ENCODE measurements at regions not wholly inside any gene's neighbourhood (a gene's known extent, or its start where the extent isn't known, plus 50 kb on each side); places are given as distances from the start of the nearest gene placed in this dataset.

GRCh38 chr5:135218486-135218755 is 180.6 kb downstream of the MACROH2A1 start:
- DNase-seq (ENCODE audit: low read depth) = no peak

- no peak for DNase-seq (ENCODE audit: low read depth)
These were observed 181.2 kb downstream of the MACROH2A1 start for GRCh38 chr5:135217669-135218485.

- no peak for DNase-seq (ENCODE audit: low read depth)
These were observed 182.3 kb downstream of the MACROH2A1 start for GRCh38 chr5:135216471-135217343.

DNA sequence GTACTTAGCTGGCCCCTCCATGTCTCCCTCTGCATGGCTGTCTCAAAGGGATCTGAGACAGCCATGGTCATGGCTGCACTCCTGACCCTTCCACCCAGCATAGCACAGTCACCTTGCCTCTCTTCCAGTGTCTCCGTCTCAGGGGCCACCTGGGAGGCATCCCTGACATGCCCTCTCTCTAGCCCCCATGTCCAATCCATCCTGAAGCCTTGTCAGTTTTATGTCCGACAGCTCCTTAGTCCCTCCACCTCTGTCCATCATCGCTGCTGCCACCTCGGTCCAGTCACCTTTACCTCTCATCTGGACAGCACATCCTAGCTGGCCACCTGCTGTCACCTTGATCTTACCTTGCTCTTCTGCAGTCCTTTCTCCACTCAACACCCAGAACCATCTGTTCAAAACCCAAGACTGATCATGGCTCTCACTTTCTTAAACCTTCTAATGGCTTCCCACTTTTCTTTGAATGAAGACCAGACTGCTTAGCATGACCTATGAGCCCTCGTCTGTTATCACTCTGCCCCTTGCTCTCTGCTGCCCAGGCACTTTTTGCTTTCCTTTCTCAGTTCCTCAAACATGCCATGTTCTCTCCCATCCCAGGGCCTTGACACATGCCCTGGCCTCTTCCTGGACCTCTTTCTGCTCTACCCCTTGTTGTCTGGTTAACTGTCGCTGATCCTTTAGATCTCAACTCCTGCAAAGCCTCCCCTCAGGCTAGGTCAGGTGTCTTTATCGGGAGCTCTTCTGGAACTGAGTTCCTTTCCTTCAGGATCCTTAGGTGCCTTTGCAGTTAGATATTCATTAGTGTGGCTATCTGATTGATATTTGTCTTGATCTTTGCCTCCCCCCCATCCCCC is 181.8 kb upstream of the PITX1 start:
- no peak for DNase-seq (ENCODE audit: low read depth)

DNA sequence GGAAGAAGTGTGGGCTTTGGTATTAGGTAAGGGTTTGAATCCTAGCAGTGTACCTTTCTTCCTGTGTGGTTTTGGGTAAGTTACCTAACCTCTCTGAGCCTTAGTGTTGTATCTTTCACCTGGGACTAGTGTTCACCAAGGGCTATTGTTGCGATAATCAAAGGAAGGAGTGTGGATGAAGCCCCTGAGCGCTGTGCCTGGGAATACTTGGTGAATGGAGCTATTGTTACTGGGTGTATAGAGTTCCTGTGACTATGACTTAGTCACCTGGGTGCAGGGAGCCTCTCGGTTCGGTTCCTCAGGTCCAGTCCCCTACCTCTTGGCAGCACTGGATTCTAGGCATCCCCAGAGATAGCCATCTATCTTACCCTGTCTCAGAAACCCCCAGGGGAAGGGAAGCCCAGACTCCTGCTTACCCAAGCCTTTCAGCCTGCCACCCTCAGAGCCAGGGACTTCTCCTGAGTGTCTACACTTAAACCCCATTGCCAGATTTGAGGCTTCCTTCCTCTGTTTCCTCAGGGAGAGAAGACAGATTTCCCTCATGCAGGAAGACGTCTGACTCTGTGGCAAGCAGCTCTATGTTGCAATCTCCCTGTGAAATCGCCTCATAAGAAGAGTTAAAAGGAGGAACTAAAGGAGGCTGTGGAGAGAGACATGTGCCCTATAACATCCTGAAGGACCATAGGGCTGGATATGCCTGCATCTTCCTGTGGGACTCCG is 181.0 kb upstream of the PITX1 start:
- peak; percentile 38 for DNase-seq (ENCODE audit: low read depth)

DNA sequence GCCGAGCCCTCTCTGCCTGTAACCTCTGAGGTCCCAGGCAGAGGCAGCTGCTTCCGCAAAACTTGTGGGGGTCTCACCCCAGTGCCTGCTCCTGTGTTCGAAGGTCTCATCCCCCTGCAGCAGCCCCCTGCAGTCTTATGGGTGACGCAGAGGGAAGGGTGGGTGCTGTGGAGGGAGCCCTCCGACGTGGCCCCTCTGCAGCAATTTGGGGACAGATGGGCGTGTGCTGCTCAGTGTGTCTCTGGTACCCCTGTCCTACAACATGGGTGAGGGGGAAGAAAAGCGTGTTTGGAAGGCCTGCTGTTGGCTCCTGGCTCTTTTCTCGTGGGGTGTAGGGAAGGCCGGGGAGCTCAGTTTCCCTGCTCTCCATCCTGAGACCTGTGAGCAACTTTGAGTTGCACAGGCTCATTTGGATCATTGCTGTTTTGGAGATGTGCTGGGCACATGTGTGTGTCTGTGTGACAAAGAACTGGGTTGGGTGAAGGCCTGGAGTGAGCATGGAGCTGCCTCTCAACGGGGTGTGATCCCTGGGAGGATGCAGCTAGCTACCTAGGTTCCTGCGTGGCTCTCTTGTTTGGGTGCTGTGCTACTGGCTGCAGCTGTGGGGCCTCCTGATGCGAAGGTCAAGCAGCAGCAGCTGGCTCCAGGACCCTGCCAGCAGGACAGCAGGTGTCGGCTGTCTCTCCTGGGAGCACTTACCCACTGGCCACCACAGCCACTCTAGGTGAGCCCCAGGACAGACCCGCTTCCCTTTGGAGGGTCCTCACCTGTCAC is 179.6 kb upstream of the PITX1 start:
- no peak for DNase-seq (ENCODE audit: low read depth)

DNA sequence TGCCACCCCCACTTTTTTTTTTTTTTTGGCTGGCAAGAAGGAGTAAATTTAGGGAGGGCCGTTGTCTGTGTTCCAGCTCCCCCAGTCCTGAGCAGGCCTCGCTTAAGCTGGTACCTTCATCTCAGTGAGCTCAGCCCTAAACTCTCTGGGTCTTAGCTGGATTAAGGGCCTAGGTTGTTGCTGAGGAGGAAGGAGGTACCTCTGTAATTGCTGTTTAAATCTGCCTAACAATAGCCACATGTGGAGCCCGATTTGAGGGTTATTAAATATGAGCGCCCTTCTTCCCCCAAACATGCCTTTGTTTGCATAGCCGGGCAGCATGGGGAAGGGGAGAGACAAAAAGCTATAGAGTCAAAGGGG is 179.0 kb upstream of the PITX1 start:
- DNase-seq (ENCODE audit: low read depth) = no peak

DNA sequence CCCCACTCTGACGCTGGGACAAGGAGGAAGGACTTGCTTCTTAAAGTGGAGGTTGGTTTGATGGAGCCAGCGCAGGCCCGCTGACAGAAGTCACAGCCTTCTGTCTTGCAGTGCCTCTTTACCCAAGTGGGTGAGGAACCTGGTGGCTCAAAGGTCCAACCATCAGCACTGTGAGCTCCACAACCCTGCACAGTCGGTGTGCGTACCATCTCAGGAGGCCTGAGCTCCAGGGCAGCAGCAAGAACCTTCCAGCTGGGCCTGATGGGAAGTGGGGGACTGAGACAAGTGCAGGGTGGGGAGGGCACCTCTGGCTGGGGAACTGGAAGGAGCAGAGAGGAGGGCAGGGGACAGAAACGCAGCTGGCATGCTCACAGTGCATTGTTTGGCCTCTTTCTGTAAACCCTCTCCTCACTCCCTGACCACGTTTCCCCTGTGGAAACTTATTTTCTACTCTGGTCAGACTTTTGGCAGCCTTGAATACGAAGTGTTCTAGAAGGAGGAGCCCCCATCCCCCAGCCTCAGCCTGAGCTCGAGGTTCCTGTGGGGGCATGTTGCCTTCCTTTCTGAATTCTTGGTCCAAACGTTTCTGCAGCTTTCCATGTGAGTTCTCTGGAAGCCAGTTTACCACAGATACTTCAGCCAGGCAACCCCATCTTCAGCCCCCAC is 178.5 kb upstream of the PITX1 start:
- no peak for DNase-seq (ENCODE audit: low read depth)

- DNase-seq (ENCODE audit: low read depth) = no peak
These were observed 177.8 kb upstream of the PITX1 start for GRCh38 chr5:135211791-135212190.

GRCh38 chr5:135211083-135211790 is 177.2 kb upstream of the PITX1 start:
- DNase-seq (ENCODE audit: low read depth) = peak; percentile 64

GRCh38 chr5:135210286-135211055 is 176.4 kb upstream of the PITX1 start:
- DNase-seq (ENCODE audit: low read depth) = no peak

GRCh38 chr5:135208903-135209721 is 175.1 kb upstream of the PITX1 start:
- peak; percentile 99 for DNase-seq (ENCODE audit: low read depth)

GRCh38 chr5:135208555-135208902 is 174.5 kb upstream of the PITX1 start:
- DNase-seq (ENCODE audit: low read depth) = no peak

DNA sequence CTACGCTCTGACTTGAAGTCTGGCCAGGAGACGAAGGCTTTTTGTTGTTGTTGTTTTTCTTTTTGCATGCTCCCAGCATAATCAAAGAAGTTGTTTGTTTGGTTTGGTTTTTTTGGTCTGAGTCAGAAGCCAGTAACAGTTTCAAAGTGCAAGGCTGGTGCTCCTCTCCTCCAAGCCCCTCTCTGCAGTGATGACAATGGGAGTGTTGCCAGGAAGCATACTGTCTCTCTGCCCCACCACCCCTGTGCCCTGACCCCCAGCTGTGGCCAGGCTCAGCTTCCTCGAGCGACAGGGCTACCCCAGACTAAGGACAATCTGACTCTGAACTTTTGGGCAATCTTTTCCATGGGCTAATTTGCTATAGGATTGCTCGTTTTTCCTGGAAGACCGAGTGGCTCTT is 173.8 kb upstream of the PITX1 start:
- DNase-seq (ENCODE audit: low read depth) = no peak

GRCh38 chr5:135206862-135207261 is 172.8 kb upstream of the PITX1 start:
- no peak for DNase-seq (ENCODE audit: low read depth)

GRCh38 chr5:135205632-135206349 is 171.8 kb upstream of the PITX1 start:
- DNase-seq (ENCODE audit: low read depth) = no peak

GRCh38 chr5:135204151-135204600 is 170.1 kb upstream of the PITX1 start:
- DNase-seq (ENCODE audit: low read depth) = peak; percentile 21

All from EH (cell line).